NT2/D1 (cell line): ENCODE measurements at regions not wholly inside any gene's neighbourhood (a gene's known extent, or its start where the extent isn't known, plus 50 kb on each side); places are given as distances from the start of the nearest gene placed in this dataset.

Experiments
- SUZ12 ChIP-seq: IDR thresholded peaks from 2 replicates; pipeline ENCODE4 v1.6.1; 2011; ENCODE audit not compliant: insufficient read length, insufficient read depth; ENCODE audit errors: extremely low read depth
- YY1 ChIP-seq: IDR thresholded peaks from 2 replicates; pipeline ENCODE4 v1.6.1; 2011; ENCODE audit not compliant: insufficient read length, insufficient read depth
- ZNF274 ChIP-seq: IDR thresholded peaks from 2 replicates; pipeline ENCODE4 v1.6.1; 2011; ENCODE audit warnings: mild to moderate bottlenecking, low read depth, low read length

- TF ChIP-seq YY1 (no peak), ZNF274 (no peak), SUZ12 (no peak)
These were observed 121.0 kb upstream of the NLRP1 start for GRCh38 chr17:5705081-5705875.
